HEK293 (cell line): ENCODE measurements at regions not wholly inside any gene's neighbourhood (a gene's known extent, or its start where the extent isn't known, plus 50 kb on each side); places are given as distances from the start of the nearest gene placed in this dataset.

ENCODE experiments used
- CTCF ChIA-PET: fragments of 350-600 bp; formaldehyde crosslinking; extraction: SDS; loops from one replicate; lab custom pipeline; 2021; ENCODE audit warnings: antibody characterized with exemption; lab: Yijun Ruan, JAX
- POLR2A ChIA-PET: fragments of 300-600 bp; formaldehyde crosslinking; extraction: SDS; loops from one replicate; lab custom pipeline; 2020; ENCODE audit warnings: antibody characterized with exemption, inconsistent platforms; lab: Yijun Ruan, JAX
- H3K27ac ChIP-seq: fragments of 200-500 bp; sonication (Bioruptor generic); 2 replicates; pipeline ENCODE4 v1.5.1; 2014; ENCODE audit warnings: low read depth, low read length, control low read depth, inconsistent platforms; ENCODE audit errors: extremely low read depth
- H3K36me3 ChIP-seq, 2 experiments: fragments of 200-500 bp in 1 of 2; sonication (Bioruptor generic) in 1 of 2; 1 replicate in 1 of 2; 2 replicates in 1 of 2; pipeline ENCODE4 v1.5.1; 2014 to 2017; ENCODE audit warnings: inconsistent platforms in 2 of 2, low read length in 2 of 2; ENCODE audit not compliant: control insufficient read depth in 2 of 2, insufficient read depth in 1 of 2
- H3K4me1 ChIP-seq: fragments of 200-500 bp; sonication (Bioruptor generic); 2 replicates; pipeline ENCODE4 v1.5.1; 2014; ENCODE audit warnings: mild to moderate bottlenecking, low read length, inconsistent platforms; ENCODE audit not compliant: control insufficient read depth, insufficient read depth
- H3K4me3 ChIP-seq: 2 replicates; pipeline ENCODE4 v1.5.1; 2011; ENCODE audit warnings: low read depth, mild to moderate bottlenecking, control low read depth, low read length, moderate library complexity
- H3K9me3 ChIP-seq: fragments of 200-500 bp; sonication (Bioruptor generic); 2 replicates; pipeline ENCODE4 v1.5.1; 2014; ENCODE audit warnings: low read depth, low read length, inconsistent platforms; ENCODE audit not compliant: control insufficient read depth, insufficient read depth
- GFI1B ChIP-seq: fragments of 450-650 bp; formaldehyde crosslinking; IDR thresholded peaks from 2 replicates; pipeline ENCODE4 v1.5.1; 2016; ENCODE audit warnings: missing biosample characterization, missing genetic modification characterization
- TCF7L2 ChIP-seq: IDR thresholded peaks from 2 replicates; pipeline ENCODE4 v1.6.1; 2011; ENCODE audit warnings: low read depth, mild to moderate bottlenecking, inconsistent platforms, low read length, moderate library complexity, borderline replicate concordance
- WT1 ChIP-seq: fragments of 450-650 bp; formaldehyde crosslinking; IDR thresholded peaks from 2 replicates; pipeline ENCODE4 v1.5.1; 2016; ENCODE audit warnings: missing biosample characterization, missing genetic modification characterization
- ZBTB1 ChIP-seq: fragments of 450-650 bp; formaldehyde crosslinking; IDR thresholded peaks from 2 replicates; pipeline ENCODE4 v1.5.1; 2016; ENCODE audit warnings: missing biosample characterization, missing genetic modification characterization
- ZBTB21 ChIP-seq: fragments of 450-650 bp; formaldehyde crosslinking; IDR thresholded peaks from 2 replicates; pipeline ENCODE4 v1.5.1; 2017; ENCODE audit warnings: missing biosample characterization, missing genetic modification characterization
- ZBTB6 ChIP-seq: fragments of 450-650 bp; formaldehyde crosslinking; IDR thresholded peaks from 2 replicates; pipeline ENCODE4 v1.5.1; 2017; ENCODE audit warnings: missing biosample characterization, missing genetic modification characterization
- ZFP41 ChIP-seq: fragments of 450-650 bp; formaldehyde crosslinking; IDR thresholded peaks from 2 replicates; pipeline ENCODE4 v1.5.1; 2016; ENCODE audit warnings: missing biosample characterization, missing genetic modification characterization, borderline replicate concordance
- ZNF114 ChIP-seq: fragments of 450-650 bp; formaldehyde crosslinking; IDR thresholded peaks from 2 replicates; pipeline ENCODE4 v1.5.0; 2017; ENCODE audit warnings: missing biosample characterization, missing genetic modification characterization
- ZNF140 ChIP-seq: fragments of 450-650 bp; formaldehyde crosslinking; IDR thresholded peaks from 2 replicates; pipeline ENCODE4 v1.5.1; 2016; ENCODE audit warnings: missing biosample characterization, missing genetic modification characterization
- ZNF221 ChIP-seq: fragments of 450-650 bp; formaldehyde crosslinking; IDR thresholded peaks from 2 replicates; pipeline ENCODE4 v1.5.1; 2017; ENCODE audit warnings: missing biosample characterization, missing genetic modification characterization, borderline replicate concordance
- ZNF248 ChIP-seq: fragments of 450-650 bp; formaldehyde crosslinking; IDR thresholded peaks from 2 replicates; pipeline ENCODE4 v1.5.1; 2017; ENCODE audit warnings: missing biosample characterization, missing genetic modification characterization
- ZNF335 ChIP-seq: fragments of 450-650 bp; formaldehyde crosslinking; conservative IDR thresholded peaks from 2 replicates; pipeline ENCODE4 v1.5.1; 2016; ENCODE audit warnings: missing biosample characterization, missing genetic modification characterization
- ZNF350 ChIP-seq: fragments of 450-650 bp; formaldehyde crosslinking; IDR thresholded peaks from 2 replicates; pipeline ENCODE4 v1.5.0; 2017; ENCODE audit warnings: missing biosample characterization, mild to moderate bottlenecking, missing genetic modification characterization
- ZNF433 ChIP-seq: fragments of 450-650 bp; formaldehyde crosslinking; IDR thresholded peaks from 2 replicates; pipeline ENCODE4 v1.5.1; 2016; ENCODE audit warnings: missing biosample characterization, missing genetic modification characterization, low read depth
- ZNF558 ChIP-seq: fragments of 450-650 bp; formaldehyde crosslinking; IDR thresholded peaks from 2 replicates; pipeline ENCODE4 v1.5.1; 2016; ENCODE audit warnings: missing biosample characterization, missing genetic modification characterization
- ZNF830 ChIP-seq: fragments of 450-650 bp; IDR thresholded peaks from 2 replicates; pipeline ENCODE4 v1.5.0; 2018; ENCODE audit warnings: missing biosample characterization, missing genetic modification characterization, low read depth, mild to moderate bottlenecking, moderate library complexity
- ZSCAN23 ChIP-seq: fragments of 450-650 bp; formaldehyde crosslinking; IDR thresholded peaks from 2 replicates; pipeline ENCODE4 v1.5.1; 2016; ENCODE audit warnings: missing biosample characterization, missing genetic modification characterization
- TF ChIP-seq, protein P1 (sequence below): fragments of 450-650 bp; formaldehyde crosslinking; IDR thresholded peaks from 2 replicates; pipeline ENCODE4 v1.5.1; 2017; ENCODE audit warnings: missing biosample characterization, missing genetic modification characterization
- TF ChIP-seq, protein P2 (sequence below): fragments of 450-650 bp; formaldehyde crosslinking; IDR thresholded peaks from 2 replicates; pipeline ENCODE4 v1.5.1; 2016; ENCODE audit warnings: missing biosample characterization, missing genetic modification characterization
- TF ChIP-seq, protein P3 (sequence below): sonication (generic); formaldehyde crosslinking; IDR thresholded peaks from 2 replicates; pipeline ENCODE4 v1.8.1; 2022; ENCODE audit warnings: mild to moderate bottlenecking, moderate library complexity, missing genetic modification reagents
- TF ChIP-seq, protein P4 (sequence below): fragments of 450-650 bp; formaldehyde crosslinking; IDR thresholded peaks from 2 replicates; pipeline ENCODE4 v1.5.1; 2016; ENCODE audit warnings: missing biosample characterization, missing genetic modification characterization

GRCh38 chr2:116809109-116809508 lies 1005.4 kb upstream of the DDX18 start:
- no peak for TF ChIP-seq WT1 (tag by site-specific recombination)
- TF ChIP-seq ZNF221 (tag by site-specific recombination), result no peak
- no peak for TF ChIP-seq ZNF335 (tag by site-specific recombination)
- TF ChIP-seq, protein P1, sequence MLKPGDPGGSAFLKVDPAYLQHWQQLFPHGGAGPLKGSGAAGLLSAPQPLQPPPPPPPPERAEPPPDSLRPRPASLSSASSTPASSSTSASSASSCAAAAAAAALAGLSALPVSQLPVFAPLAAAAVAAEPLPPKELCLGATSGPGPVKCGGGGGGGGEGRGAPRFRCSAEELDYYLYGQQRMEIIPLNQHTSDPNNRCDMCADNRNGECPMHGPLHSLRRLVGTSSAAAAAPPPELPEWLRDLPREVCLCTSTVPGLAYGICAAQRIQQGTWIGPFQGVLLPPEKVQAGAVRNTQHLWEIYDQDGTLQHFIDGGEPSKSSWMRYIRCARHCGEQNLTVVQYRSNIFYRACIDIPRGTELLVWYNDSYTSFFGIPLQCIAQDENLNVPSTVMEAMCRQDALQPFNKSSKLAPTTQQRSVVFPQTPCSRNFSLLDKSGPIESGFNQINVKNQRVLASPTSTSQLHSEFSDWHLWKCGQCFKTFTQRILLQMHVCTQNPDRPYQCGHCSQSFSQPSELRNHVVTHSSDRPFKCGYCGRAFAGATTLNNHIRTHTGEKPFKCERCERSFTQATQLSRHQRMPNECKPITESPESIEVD (tag by site-specific recombination), result no peak
- TF ChIP-seq, protein P2, sequence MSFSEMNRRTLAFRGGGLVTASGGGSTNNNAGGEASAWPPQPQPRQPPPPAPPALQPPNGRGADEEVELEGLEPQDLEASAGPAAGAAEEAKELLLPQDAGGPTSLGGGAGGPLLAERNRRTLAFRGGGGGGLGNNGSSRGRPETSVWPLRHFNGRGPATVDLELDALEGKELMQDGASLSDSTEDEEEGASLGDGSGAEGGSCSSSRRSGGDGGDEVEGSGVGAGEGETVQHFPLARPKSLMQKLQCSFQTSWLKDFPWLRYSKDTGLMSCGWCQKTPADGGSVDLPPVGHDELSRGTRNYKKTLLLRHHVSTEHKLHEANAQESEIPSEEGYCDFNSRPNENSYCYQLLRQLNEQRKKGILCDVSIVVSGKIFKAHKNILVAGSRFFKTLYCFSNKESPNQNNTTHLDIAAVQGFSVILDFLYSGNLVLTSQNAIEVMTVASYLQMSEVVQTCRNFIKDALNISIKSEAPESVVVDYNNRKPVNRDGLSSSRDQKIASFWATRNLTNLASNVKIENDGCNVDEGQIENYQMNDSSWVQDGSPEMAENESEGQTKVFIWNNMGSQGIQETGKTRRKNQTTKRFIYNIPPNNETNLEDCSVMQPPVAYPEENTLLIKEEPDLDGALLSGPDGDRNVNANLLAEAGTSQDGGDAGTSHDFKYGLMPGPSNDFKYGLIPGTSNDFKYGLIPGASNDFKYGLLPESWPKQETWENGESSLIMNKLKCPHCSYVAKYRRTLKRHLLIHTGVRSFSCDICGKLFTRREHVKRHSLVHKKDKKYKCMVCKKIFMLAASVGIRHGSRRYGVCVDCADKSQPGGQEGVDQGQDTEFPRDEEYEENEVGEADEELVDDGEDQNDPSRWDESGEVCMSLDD (tag by site-specific recombination), result no peak
- no peak for TF ChIP-seq ZBTB21
- TF ChIP-seq ZNF140, result no peak
- TF ChIP-seq TCF7L2, result no peak
- TF ChIP-seq ZBTB6 (tag by site-specific recombination), result no peak
- no peak for TF ChIP-seq ZNF558 (tag by site-specific recombination)
- no peak for TF ChIP-seq ZNF433 (tag by site-specific recombination)
- no peak for TF ChIP-seq ZNF830 (tag by site-specific recombination)
- Histone ChIP-seq H3K27ac (no peak overlapping the region), H3K9me3 (no peaks in the 10 kb centered on the region), H3K36me3 (no peaks in the 10 kb centered on the region), H3K4me1 (no peaks in the 10 kb centered on the region), H3K4me3 (no peak overlapping the region)
- ChIA-PET POLR2A (no interaction called here), CTCF (no interaction called here)

DNA sequence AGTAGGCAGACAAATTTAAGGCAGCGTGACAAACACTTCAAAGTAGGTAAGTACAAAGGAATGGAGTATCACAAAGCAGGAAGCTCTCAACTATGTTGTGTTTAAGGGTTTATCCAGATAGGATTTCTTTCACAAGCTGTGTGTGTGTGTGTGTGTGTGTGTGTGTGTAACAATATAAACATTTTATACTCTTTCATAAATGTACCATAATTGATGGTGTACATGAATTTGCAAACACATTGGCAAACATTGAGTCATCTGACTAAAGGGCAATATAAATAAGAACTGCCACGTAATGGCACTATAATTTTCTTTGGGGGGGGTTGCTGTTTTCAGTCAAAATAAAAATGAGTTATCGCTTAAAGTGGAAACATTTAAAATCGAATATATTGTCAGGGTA lies 1004.4 kb upstream of the DDX18 start:
- no peak overlapping the region for H3K27ac ChIP-seq
- CTCF ChIA-PET, result no interaction called here
- TF ChIP-seq, protein P3, sequence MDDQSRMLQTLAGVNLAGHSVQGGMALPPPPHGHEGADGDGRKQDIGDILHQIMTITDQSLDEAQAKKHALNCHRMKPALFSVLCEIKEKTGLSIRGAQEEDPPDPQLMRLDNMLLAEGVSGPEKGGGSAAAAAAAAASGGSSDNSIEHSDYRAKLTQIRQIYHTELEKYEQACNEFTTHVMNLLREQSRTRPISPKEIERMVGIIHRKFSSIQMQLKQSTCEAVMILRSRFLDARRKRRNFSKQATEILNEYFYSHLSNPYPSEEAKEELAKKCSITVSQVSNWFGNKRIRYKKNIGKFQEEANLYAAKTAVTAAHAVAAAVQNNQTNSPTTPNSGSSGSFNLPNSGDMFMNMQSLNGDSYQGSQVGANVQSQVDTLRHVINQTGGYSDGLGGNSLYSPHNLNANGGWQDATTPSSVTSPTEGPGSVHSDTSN (CRISPR knock-in tag), result no peak
- TF ChIP-seq, protein P4, sequence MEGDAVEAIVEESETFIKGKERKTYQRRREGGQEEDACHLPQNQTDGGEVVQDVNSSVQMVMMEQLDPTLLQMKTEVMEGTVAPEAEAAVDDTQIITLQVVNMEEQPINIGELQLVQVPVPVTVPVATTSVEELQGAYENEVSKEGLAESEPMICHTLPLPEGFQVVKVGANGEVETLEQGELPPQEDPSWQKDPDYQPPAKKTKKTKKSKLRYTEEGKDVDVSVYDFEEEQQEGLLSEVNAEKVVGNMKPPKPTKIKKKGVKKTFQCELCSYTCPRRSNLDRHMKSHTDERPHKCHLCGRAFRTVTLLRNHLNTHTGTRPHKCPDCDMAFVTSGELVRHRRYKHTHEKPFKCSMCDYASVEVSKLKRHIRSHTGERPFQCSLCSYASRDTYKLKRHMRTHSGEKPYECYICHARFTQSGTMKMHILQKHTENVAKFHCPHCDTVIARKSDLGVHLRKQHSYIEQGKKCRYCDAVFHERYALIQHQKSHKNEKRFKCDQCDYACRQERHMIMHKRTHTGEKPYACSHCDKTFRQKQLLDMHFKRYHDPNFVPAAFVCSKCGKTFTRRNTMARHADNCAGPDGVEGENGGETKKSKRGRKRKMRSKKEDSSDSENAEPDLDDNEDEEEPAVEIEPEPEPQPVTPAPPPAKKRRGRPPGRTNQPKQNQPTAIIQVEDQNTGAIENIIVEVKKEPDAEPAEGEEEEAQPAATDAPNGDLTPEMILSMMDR (tag by site-specific recombination), result no peak
- TF ChIP-seq ZNF114 (tag by site-specific recombination) (no peak), ZNF350 (no peak), ZNF248 (tag by site-specific recombination) (no peak), ZBTB1 (tag by site-specific recombination) (no peak), GFI1B (tag by site-specific recombination) (no peak), ZFP41 (tag by site-specific recombination) (no peak), ZBTB6 (tag by site-specific recombination) (no peak), ZSCAN23 (tag by site-specific recombination) (no peak)

More for the DNA sequence above, 1004.4 kb upstream of the DDX18 start:
- POLR2A ChIA-PET, result no interaction called here
- H3K36me3 ChIP-seq, result no peaks in the 10 kb centered on the region
- no peak overlapping the region for H3K4me3 ChIP-seq
- no peaks in the 10 kb centered on the region for H3K9me3 ChIP-seq
- no peaks in the 10 kb centered on the region for H3K4me1 ChIP-seq
